ENCODE measurements at regions not wholly inside any gene's neighbourhood (a gene's known extent, or its start where the extent isn't known, plus 50 kb on each side); places are given as distances from the start of the nearest gene placed in this dataset.

- TF ChIP-seq CTCF (IDR thresholded peaks at IDR 0.05; ENCODE audit: low read depth, low read length) (no peak), POLR2A (IDR thresholded peaks at IDR 0.05; ENCODE audit: extremely low read depth, insufficient read length) (no peak), MYC (IDR thresholded peaks at IDR 0.05; ENCODE audit: low read depth, low read length) (no peak)
- TF ChIP-seq, protein P1, sequence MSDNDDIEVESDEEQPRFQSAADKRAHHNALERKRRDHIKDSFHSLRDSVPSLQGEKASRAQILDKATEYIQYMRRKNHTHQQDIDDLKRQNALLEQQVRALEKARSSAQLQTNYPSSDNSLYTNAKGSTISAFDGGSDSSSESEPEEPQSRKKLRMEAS (IDR thresholded peaks at IDR 0.05; ENCODE audit: low read depth, low read length) = no peak
Observed at GRCh38 chr14:27318774-27319420, 721.1 kb upstream of the NOVA1 start.
